ENCODE measurements at regions not wholly inside any gene's neighbourhood (a gene's known extent, or its start where the extent isn't known, plus 50 kb on each side); places are given as distances from the start of the nearest gene placed in this dataset.

DNA sequence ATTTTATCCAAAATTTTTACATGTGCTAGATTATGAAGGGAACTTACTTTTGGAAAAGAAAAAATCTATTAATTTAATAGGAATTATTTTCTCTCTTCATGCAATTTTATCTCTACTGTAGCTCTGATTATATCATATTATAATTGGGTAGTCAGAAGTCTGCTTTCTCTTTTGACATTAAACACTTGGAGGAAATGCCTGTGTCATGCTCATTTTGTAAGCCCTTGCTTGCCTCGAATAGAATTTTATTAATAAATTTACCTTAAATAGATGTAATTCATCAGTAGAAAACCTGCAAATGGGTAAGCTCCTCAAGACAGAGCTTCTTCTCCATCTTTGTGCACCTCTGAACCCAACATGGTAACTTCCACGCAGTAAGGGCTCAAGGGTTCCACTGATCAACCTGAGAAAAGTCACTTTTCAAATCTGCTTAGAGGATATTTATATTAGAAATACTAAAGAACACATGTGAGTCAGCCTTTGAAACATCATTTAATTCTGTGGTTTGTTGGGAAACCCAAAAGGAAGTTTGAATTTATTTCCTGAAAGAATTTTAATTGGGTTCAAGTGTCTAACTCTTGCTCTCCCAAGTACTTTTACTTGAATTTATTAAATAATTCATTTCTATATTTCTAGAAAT lies 266.0 kb downstream of the ALDH8A1 start:
- H3K36me3 ChIP-seq (ENCODE audit: control insufficient read depth in 1 of 2, insufficient read depth in 2 of 2, low read length in 2 of 2) = no peaks in the 10 kb centered on the region
- H3K4me1 ChIP-seq (ENCODE audit: control insufficient read depth in 1 of 2, insufficient read depth in 2 of 2, low read length in 2 of 2) = no peaks in the 10 kb centered on the region
- H3K27me3 ChIP-seq (ENCODE audit: low read depth, low read length) = no peaks in the 10 kb centered on the region
- no peak overlapping the region for H3K27ac ChIP-seq (ENCODE audit: low read length)
- H3K4me3 ChIP-seq (ENCODE audit: low read depth in 1 of 2, low read length in 2 of 2) = no peak overlapping the region
- no peaks in the 10 kb centered on the region for H3K9me3 ChIP-seq (ENCODE audit: control insufficient read depth in 1 of 2, low read length in 2 of 2)

DNA sequence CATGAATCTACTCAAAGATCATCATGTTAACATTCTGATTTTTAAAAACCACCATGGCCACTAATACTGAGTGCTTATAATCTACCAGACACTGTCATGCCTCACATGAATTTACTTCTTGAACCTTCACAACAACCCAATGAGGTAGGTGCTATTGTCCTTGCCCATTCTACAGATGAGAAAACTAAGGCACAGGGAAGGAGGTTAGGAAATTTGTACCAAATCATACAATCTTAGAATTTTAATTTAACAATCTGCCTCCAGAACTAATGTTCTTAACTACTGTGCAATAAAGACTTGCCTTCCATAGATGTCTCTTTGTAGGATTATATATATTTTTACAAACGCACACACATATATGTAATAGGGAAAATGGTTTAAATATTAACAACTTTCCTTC lies 269.5 kb downstream of the ALDH8A1 start:
- Histone ChIP-seq H3K4me1 (ENCODE audit: control insufficient read depth in 1 of 2, insufficient read depth in 2 of 2, low read length in 2 of 2) (no peaks in the 10 kb centered on the region), H3K36me3 (ENCODE audit: control insufficient read depth in 1 of 2, insufficient read depth in 2 of 2, low read length in 2 of 2) (no peaks in the 10 kb centered on the region), H3K4me3 (ENCODE audit: low read depth in 1 of 2, low read length in 2 of 2) (no peak overlapping the region), H3K27me3 (ENCODE audit: low read depth, low read length) (no peaks in the 10 kb centered on the region), H3K27ac (ENCODE audit: low read length) (no peak overlapping the region), H3K9me3 (ENCODE audit: control insufficient read depth in 1 of 2, low read length in 2 of 2) (no peaks in the 10 kb centered on the region)

GRCh38 chr6:134680021-134680420 lies 269.9 kb downstream of the ALDH8A1 start:
- no peaks in the 10 kb centered on the region for H3K9me3 ChIP-seq (ENCODE audit: control insufficient read depth in 1 of 2, low read length in 2 of 2)
- H3K4me3 ChIP-seq (ENCODE audit: low read depth in 1 of 2, low read length in 2 of 2) = no peak overlapping the region
- no peaks in the 10 kb centered on the region for H3K4me1 ChIP-seq (ENCODE audit: control insufficient read depth in 1 of 2, insufficient read depth in 2 of 2, low read length in 2 of 2)
- H3K27ac ChIP-seq (ENCODE audit: low read length) = no peak overlapping the region
- no peaks in the 10 kb centered on the region for H3K27me3 ChIP-seq (ENCODE audit: low read depth, low read length)
- H3K36me3 ChIP-seq (ENCODE audit: control insufficient read depth in 1 of 2, insufficient read depth in 2 of 2, low read length in 2 of 2) = no peaks in the 10 kb centered on the region

DNA sequence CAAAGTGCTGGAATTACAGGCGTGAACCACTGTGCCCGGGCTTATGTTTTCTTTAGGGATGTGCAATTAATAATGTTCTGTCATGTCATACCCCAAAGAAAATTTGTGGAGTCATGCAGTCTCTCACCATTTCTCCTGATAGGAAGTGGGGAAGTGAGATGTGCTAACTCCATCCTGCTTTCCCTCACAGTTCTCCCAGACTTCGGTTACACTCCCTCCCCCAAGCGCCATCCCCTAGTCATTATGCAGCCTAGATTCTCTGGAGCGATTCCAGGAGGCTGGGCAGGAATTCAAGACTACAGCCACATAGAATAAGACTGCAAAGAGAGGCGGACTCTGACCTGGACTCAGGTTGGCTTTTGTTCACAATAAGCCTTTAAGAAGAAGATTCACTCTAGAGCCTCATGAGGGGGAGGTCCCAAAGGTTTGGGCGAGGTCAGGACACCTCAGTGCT lies 271.4 kb downstream of the ALDH8A1 start:
- Histone ChIP-seq H3K27me3 (ENCODE audit: low read depth, low read length) (no peaks in the 10 kb centered on the region), H3K4me3 (ENCODE audit: low read depth in 1 of 2, low read length in 2 of 2) (no peak overlapping the region), H3K4me1 (ENCODE audit: control insufficient read depth in 1 of 2, insufficient read depth in 2 of 2, low read length in 2 of 2) (no peaks in the 10 kb centered on the region), H3K36me3 (ENCODE audit: control insufficient read depth in 1 of 2, insufficient read depth in 2 of 2, low read length in 2 of 2) (no peaks in the 10 kb centered on the region), H3K27ac (ENCODE audit: low read length) (no peak overlapping the region), H3K9me3 (ENCODE audit: control insufficient read depth in 1 of 2, low read length in 2 of 2) (no peaks in the 10 kb centered on the region)

DNA sequence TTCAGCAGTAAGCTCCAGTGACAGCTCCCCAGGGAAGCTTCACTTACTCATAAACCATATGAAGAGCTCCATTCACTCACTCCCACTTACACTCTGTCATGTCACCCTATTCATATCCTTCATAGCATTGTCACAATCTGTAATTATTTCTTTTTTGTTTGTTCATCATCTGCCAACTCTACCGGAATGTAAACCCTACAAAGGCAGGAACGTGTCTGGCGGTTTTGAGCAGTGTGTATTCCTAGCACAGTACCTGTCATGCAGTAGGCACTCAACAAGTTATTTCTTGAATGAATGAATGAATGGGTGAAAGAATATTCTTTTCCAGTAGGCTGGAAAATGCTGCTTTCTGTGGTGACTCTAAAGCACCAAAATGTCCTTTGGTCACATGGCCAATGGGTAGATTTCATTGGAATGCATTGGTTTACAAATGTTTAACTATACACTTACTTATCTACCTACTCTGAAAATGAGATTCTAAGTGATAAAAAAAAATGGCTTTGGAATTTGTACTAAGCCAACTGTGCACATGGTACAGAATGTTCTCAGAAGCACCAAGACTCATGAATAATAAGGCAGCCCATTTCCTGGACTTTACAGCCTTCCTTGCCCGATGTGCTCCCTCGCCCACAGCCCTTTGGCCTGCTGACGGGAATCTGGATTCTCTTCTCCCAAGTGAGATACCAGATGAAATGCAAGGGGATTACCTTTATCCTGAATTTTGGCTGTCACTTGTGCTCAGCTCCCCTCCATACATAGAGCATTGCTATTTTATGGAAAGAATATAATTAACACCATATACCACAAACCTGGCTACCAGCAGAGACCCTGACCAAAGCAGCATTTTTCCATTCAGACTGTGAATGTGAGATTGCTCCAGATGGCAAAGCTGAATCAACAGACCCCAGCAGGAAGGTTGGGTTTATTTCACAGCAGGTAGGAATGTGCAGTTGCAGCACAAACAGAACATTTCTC lies 273.3 kb downstream of the ALDH8A1 start:
- Histone ChIP-seq H3K27ac (ENCODE audit: low read length) (no peak overlapping the region), H3K9me3 (ENCODE audit: control insufficient read depth in 1 of 2, low read length in 2 of 2) (no peaks in the 10 kb centered on the region), H3K4me3 (ENCODE audit: low read depth in 1 of 2, low read length in 2 of 2) (no peak overlapping the region), H3K4me1 (ENCODE audit: control insufficient read depth in 1 of 2, insufficient read depth in 2 of 2, low read length in 2 of 2) (no peaks in the 10 kb centered on the region), H3K27me3 (ENCODE audit: low read depth, low read length) (no peaks in the 10 kb centered on the region), H3K36me3 (ENCODE audit: control insufficient read depth in 1 of 2, insufficient read depth in 2 of 2, low read length in 2 of 2) (no peaks in the 10 kb centered on the region)

DNA sequence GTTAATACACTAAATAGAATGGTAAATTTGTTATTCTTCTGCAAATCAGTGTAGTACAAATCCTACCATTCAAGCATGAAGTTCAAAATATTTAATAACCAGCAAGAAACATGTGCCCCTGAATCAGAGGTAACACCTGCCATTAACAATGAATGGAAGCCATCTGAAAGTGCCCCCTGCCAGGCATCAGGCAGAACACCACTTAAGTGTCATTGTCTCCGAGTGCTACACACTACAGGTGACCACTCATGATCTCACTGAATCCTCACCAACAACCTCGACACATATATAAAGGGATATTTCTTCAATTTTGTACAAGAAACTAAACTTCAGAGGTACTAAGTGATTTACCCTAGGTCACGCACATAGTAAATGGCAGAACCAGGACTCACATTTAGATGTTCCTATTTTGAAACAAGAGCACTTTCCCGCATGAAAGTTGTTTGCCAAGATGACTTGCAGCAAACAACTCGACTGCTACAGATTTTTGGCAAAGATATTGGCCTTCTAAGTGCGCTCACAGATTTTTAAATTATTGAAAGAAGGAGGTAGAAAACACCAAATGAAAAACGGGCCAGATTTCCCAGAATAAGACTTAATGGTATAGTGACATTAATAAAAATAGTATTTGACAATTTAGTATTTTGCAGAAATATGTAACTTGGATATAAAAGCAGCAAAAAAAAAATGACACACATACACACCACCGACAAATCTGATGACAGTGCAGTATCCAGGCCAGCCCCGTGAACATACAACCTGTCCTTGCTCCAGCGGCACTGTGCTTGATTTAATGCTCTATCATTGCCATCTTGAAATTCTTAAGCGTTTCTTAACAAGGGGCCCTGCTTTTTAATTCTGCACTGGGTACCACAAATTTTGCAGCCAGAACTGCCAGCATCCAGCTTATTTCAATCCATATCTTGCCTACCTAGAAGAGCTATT lies 274.5 kb downstream of the ALDH8A1 start:
- no peak overlapping the region for H3K4me3 ChIP-seq (ENCODE audit: low read depth in 1 of 2, low read length in 2 of 2)
- H3K27me3 ChIP-seq (ENCODE audit: low read depth, low read length) = no peaks in the 10 kb centered on the region
- no peaks in the 10 kb centered on the region for H3K36me3 ChIP-seq (ENCODE audit: control insufficient read depth in 1 of 2, insufficient read depth in 2 of 2, low read length in 2 of 2)
- H3K27ac ChIP-seq (ENCODE audit: low read length) = no peak overlapping the region
- H3K9me3 ChIP-seq (ENCODE audit: control insufficient read depth in 1 of 2, low read length in 2 of 2) = no peaks in the 10 kb centered on the region
- H3K4me1 ChIP-seq (ENCODE audit: control insufficient read depth in 1 of 2, insufficient read depth in 2 of 2, low read length in 2 of 2) = no peaks in the 10 kb centered on the region

DNA sequence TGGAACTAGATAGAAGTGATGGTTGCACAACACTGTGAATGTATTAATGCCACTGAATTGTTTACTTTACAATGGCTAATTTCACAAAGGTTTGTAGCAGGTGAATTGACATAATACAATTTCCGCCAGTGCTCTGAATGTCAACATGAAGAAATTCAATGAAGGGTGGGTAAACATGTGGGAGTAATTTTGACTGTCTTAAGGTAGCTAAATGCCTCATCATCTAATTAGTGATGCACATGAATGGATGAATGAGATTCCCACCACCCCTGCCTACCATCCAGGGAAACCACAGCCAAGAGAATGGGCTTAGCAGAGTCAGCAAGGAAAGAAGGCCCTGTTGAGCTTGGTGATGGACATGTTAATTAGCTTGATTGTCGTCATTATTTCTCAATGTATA lies 275.3 kb downstream of the ALDH8A1 start:
- Histone ChIP-seq H3K27ac (ENCODE audit: low read length) (no peak overlapping the region), H3K27me3 (ENCODE audit: low read depth, low read length) (no peaks in the 10 kb centered on the region), H3K36me3 (ENCODE audit: control insufficient read depth in 1 of 2, insufficient read depth in 2 of 2, low read length in 2 of 2) (no peaks in the 10 kb centered on the region), H3K9me3 (ENCODE audit: control insufficient read depth in 1 of 2, low read length in 2 of 2) (no peaks in the 10 kb centered on the region), H3K4me3 (ENCODE audit: low read depth in 1 of 2, low read length in 2 of 2) (no peak overlapping the region), H3K4me1 (ENCODE audit: control insufficient read depth in 1 of 2, insufficient read depth in 2 of 2, low read length in 2 of 2) (no peaks in the 10 kb centered on the region)

- H3K9me3 ChIP-seq (ENCODE audit: control insufficient read depth in 1 of 2, low read length in 2 of 2) = no peaks in the 10 kb centered on the region
- H3K36me3 ChIP-seq (ENCODE audit: control insufficient read depth in 1 of 2, insufficient read depth in 2 of 2, low read length in 2 of 2) = no peaks in the 10 kb centered on the region
- H3K27ac ChIP-seq (ENCODE audit: low read length) = no peak overlapping the region
- no peaks in the 10 kb centered on the region for H3K4me1 ChIP-seq (ENCODE audit: control insufficient read depth in 1 of 2, insufficient read depth in 2 of 2, low read length in 2 of 2)
- H3K4me3 ChIP-seq (ENCODE audit: low read depth in 1 of 2, low read length in 2 of 2) = no peak overlapping the region
- H3K27me3 ChIP-seq (ENCODE audit: low read depth, low read length) = no peaks in the 10 kb centered on the region
Measured at GRCh38 chr6:134669485-134669884, 280.4 kb downstream of the ALDH8A1 start.

- H3K27me3 ChIP-seq (ENCODE audit: low read depth, low read length) = no peaks in the 10 kb centered on the region
- H3K9me3 ChIP-seq (ENCODE audit: control insufficient read depth in 1 of 2, low read length in 2 of 2) = no peaks in the 10 kb centered on the region
- no peaks in the 10 kb centered on the region for H3K4me1 ChIP-seq (ENCODE audit: control insufficient read depth in 1 of 2, insufficient read depth in 2 of 2, low read length in 2 of 2)
- H3K4me3 ChIP-seq (ENCODE audit: low read depth in 1 of 2, low read length in 2 of 2) = no peak overlapping the region
- H3K27ac ChIP-seq (ENCODE audit: low read length) = no peak overlapping the region
- H3K36me3 ChIP-seq (ENCODE audit: control insufficient read depth in 1 of 2, insufficient read depth in 2 of 2, low read length in 2 of 2) = no peaks in the 10 kb centered on the region
Measured at GRCh38 chr6:134667111-134667510, 282.8 kb downstream of the ALDH8A1 start.

- no peaks in the 10 kb centered on the region for H3K36me3 ChIP-seq (ENCODE audit: control insufficient read depth in 1 of 2, insufficient read depth in 2 of 2, low read length in 2 of 2)
- H3K27ac ChIP-seq (ENCODE audit: low read length) = no peak overlapping the region
- no peaks in the 10 kb centered on the region for H3K4me1 ChIP-seq (ENCODE audit: control insufficient read depth in 1 of 2, insufficient read depth in 2 of 2, low read length in 2 of 2)
- no peak overlapping the region for H3K4me3 ChIP-seq (ENCODE audit: low read depth in 1 of 2, low read length in 2 of 2)
- H3K9me3 ChIP-seq (ENCODE audit: control insufficient read depth in 1 of 2, low read length in 2 of 2) = no peaks in the 10 kb centered on the region
- H3K27me3 ChIP-seq (ENCODE audit: low read depth, low read length) = no peaks in the 10 kb centered on the region
Measured at GRCh38 chr6:134666125-134666524, 283.8 kb downstream of the ALDH8A1 start.
